ENCODE measurements at regions not wholly inside any gene's neighbourhood (a gene's known extent, or its start where the extent isn't known, plus 50 kb on each side); places are given as distances from the start of the nearest gene placed in this dataset.

GRCh38 chr3:10760199-10760598, 55.8 kb upstream of the SLC6A11 start:
- no peak for TF ChIP-seq CTCF (IDR thresholded peaks at IDR 0.05)
- Histone ChIP-seq H3K4me1 (ENCODE audit: control insufficient read depth in 1 of 2, insufficient read depth in 1 of 2, low read depth in 1 of 2, low read length in 1 of 2) (no peaks in the 10 kb centered on the region), H3K27ac (no peak overlapping the region), H3K4me3 (ENCODE audit: low read depth in 1 of 2, low read length in 1 of 2) (no peak overlapping the region), H3K36me3 (no peaks in the 10 kb centered on the region), H3K27me3 (peaks cover 37% of the 10 kb centered on the region), H3K9me3 (no peaks in the 10 kb centered on the region)

GRCh38 chr3:10761583-10761982, 54.4 kb upstream of the SLC6A11 start:
- no peak for TF ChIP-seq CTCF (IDR thresholded peaks at IDR 0.05)

GRCh38 chr3:10762116-10762515, 53.9 kb upstream of the SLC6A11 start:
- no peak for TF ChIP-seq CTCF (IDR thresholded peaks at IDR 0.05)
- no peaks in the 10 kb centered on the region for H3K4me1 ChIP-seq (ENCODE audit: control insufficient read depth in 1 of 2, insufficient read depth in 1 of 2, low read depth in 1 of 2, low read length in 1 of 2)
- no peak overlapping the region for H3K27ac ChIP-seq
- H3K36me3 ChIP-seq, result no peaks in the 10 kb centered on the region
- no peaks in the 10 kb centered on the region for H3K9me3 ChIP-seq
- H3K4me3 ChIP-seq (ENCODE audit: low read depth in 1 of 2, low read length in 1 of 2), result no peak overlapping the region
- peaks cover 42% of the 10 kb centered on the region for H3K27me3 ChIP-seq

More at GRCh38 chr3:10761583-10761982, 54.4 kb upstream of the SLC6A11 start:
- H3K27me3 ChIP-seq, result peaks cover 42% of the 10 kb centered on the region
- H3K27ac ChIP-seq, result no peak overlapping the region
- no peaks in the 10 kb centered on the region for H3K4me1 ChIP-seq (ENCODE audit: control insufficient read depth in 1 of 2, insufficient read depth in 1 of 2, low read depth in 1 of 2, low read length in 1 of 2)
- H3K36me3 ChIP-seq, result no peaks in the 10 kb centered on the region
- no peaks in the 10 kb centered on the region for H3K9me3 ChIP-seq
- H3K4me3 ChIP-seq (ENCODE audit: low read depth in 1 of 2, low read length in 1 of 2), result no peak overlapping the region

GRCh38 chr3:10762611-10763247, 53.3 kb upstream of the SLC6A11 start:
- H3K27ac ChIP-seq, result no peak overlapping the region
- no peak for TF ChIP-seq CTCF (IDR thresholded peaks at IDR 0.05)
- no peaks in the 10 kb centered on the region for H3K9me3 ChIP-seq
- no peaks in the 10 kb centered on the region for H3K4me1 ChIP-seq (ENCODE audit: control insufficient read depth in 1 of 2, insufficient read depth in 1 of 2, low read depth in 1 of 2, low read length in 1 of 2)
- H3K36me3 ChIP-seq, result no peaks in the 10 kb centered on the region
- H3K27me3 ChIP-seq, result peaks cover 42% of the 10 kb centered on the region
- no peak overlapping the region for H3K4me3 ChIP-seq (ENCODE audit: low read depth in 1 of 2, low read length in 1 of 2)

- Histone ChIP-seq H3K4me1 (ENCODE audit: control insufficient read depth in 1 of 2, insufficient read depth in 1 of 2, low read depth in 1 of 2, low read length in 1 of 2) (no peaks in the 10 kb centered on the region), H3K27ac (no peak overlapping the region), H3K4me3 (ENCODE audit: low read depth in 1 of 2, low read length in 1 of 2) (no peak overlapping the region), H3K27me3 (peaks cover 47% of the 10 kb centered on the region), H3K9me3 (no peaks in the 10 kb centered on the region), H3K36me3 (no peaks in the 10 kb centered on the region)
- TF ChIP-seq CTCF (IDR thresholded peaks at IDR 0.05), result no peak
These were observed 52.8 kb upstream of the SLC6A11 start for GRCh38 chr3:10763248-10763620.
